OCI-LY1 (cell line): ENCODE measurements at regions not wholly inside any gene's neighbourhood (a gene's known extent, or its start where the extent isn't known, plus 50 kb on each side); places are given as distances from the start of the nearest gene placed in this dataset.

Experiments
- EZH2 ChIP-seq: fragments of 200-600 bp; sonication (generic), shearing (Covaris generic); IDR thresholded peaks from 2 replicates; pipeline ENCODE4 v1.8.0; 2017; ENCODE audit warnings: borderline replicate concordance, mixed run types, mild to moderate bottlenecking, antibody characterized with exemption, low read length, moderate library complexity, mixed read lengths
- TF ChIP-seq, protein P1 (sequence below): fragments of 200-600 bp; sonication (generic), shearing (Covaris generic); IDR thresholded peaks from 2 replicates; pipeline ENCODE4 v1.5.1; 2017; ENCODE audit warnings: mild to moderate bottlenecking, antibody characterized with exemption, low read length, moderate library complexity, mixed read lengths

DNA sequence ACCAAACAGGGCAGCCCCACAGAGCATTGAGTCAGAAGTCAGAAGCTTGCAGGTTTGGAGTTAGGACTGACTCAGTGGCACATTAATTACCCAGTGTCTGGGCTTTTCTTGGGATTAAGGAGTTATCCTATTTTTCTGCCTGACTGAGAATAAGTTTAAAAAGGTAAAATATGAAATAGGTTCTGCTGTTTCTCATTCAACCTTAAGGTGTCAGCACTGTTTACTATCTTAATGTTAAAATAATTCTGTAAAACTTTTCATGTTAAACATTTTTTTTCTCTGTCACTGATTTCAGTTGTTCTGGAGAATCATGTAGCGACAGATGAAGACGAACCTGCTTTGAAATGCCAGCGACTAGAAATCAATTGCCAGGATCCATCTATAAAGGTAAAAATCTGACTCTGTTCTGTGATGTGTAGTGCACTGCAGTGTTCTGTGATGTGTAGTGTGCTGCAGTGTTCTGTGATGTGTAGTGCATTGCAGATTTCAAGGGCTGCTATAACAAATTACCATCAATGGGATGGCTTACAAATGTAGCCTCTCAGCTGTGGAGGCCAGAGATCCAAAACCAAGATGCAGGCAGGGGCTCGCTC, 128.0 kb downstream of the LAT start:
- no peak for TF ChIP-seq EZH2
- TF ChIP-seq, protein P1, sequence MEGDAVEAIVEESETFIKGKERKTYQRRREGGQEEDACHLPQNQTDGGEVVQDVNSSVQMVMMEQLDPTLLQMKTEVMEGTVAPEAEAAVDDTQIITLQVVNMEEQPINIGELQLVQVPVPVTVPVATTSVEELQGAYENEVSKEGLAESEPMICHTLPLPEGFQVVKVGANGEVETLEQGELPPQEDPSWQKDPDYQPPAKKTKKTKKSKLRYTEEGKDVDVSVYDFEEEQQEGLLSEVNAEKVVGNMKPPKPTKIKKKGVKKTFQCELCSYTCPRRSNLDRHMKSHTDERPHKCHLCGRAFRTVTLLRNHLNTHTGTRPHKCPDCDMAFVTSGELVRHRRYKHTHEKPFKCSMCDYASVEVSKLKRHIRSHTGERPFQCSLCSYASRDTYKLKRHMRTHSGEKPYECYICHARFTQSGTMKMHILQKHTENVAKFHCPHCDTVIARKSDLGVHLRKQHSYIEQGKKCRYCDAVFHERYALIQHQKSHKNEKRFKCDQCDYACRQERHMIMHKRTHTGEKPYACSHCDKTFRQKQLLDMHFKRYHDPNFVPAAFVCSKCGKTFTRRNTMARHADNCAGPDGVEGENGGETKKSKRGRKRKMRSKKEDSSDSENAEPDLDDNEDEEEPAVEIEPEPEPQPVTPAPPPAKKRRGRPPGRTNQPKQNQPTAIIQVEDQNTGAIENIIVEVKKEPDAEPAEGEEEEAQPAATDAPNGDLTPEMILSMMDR: no peak
